HepG2 (cell line): ENCODE measurements at regions not wholly inside any gene's neighbourhood (a gene's known extent, or its start where the extent isn't known, plus 50 kb on each side); places are given as distances from the start of the nearest gene placed in this dataset.

Source experiments
- ATAC-seq: fragments of 200-7000 bp; cut with Tn5 transposase; 3 replicates; pipeline ENCODE4 v1.9.1; 2020; ENCODE audit warnings: mild to moderate bottlenecking, moderate library complexity
- BruUV-seq: library from RNA; stranded (reverse); fragments of 400-500 nt; replicated peaks from 2 replicates; lab custom pipeline; 2021; lab: Mats Ljungman, UMichigan
- CTCF ChIA-PET: fragments of 300-600 bp; formaldehyde crosslinking; extraction: SDS; loops from one replicate; lab custom pipeline; 2021; ENCODE audit warnings: low total read pairs, inconsistent platforms, low intra/inter-chr PET ratio; lab: Yijun Ruan, JAX
- POLR2A ChIA-PET: fragments of 350-600 bp; sonication (Branson Sonifier 250); formaldehyde crosslinking; loops from one replicate; lab custom pipeline; 2020; ENCODE audit warnings: antibody characterized with exemption, inconsistent platforms; lab: Yijun Ruan, JAX
- DNase-seq: peaks from one replicate; pipeline ENCODE4 v3.0.0-alpha.2; 2015; ENCODE audit warnings: low spot score
- FAIRE-seq: peaks from 3 replicates; lab custom pipeline; 2011; peaks lifted over from hg19 to GRCh38; lab: Jason Lieb, UNC
- H2AFZ ChIP-seq: one replicate; pipeline ENCODE4 v1.6.1; 2011; ENCODE audit warnings: low read length, inconsistent platforms
- H3K27ac ChIP-seq: fragments of 300-600 bp; 3 replicates; pipeline ENCODE4 v1.8.0; 2011; ENCODE audit warnings: mixed run types, mild to moderate bottlenecking, mixed read lengths, low read length, inconsistent platforms; ENCODE audit not compliant: insufficient read depth; ENCODE audit errors: extremely low read length
- H3K27me3 ChIP-seq, 2 experiments: fragments of 200-600 bp in 1 of 2; 2 replicates in 1 of 2; 3 replicates in 1 of 2; pipeline versions ENCODE4 v1.6.0 to v1.8.0; 2011; ENCODE audit warnings: low read length in 2 of 2, mild to moderate bottlenecking in 2 of 2, moderate library complexity in 2 of 2, inconsistent platforms in 1 of 2; ENCODE audit not compliant: insufficient read depth in 2 of 2, control insufficient read depth in 1 of 2
- H3K36me3 ChIP-seq, 2 experiments: fragments of 200-600 bp in 1 of 2; replicated peaks in 1 of 2; 2 replicates in 1 of 2; 3 replicates in 1 of 2; pipeline versions ENCODE4 v1.5.1 to v1.8.0; 2011; ENCODE audit warnings: low read length in 2 of 2, inconsistent platforms in 1 of 2; ENCODE audit not compliant: insufficient read depth in 2 of 2, control insufficient read depth in 1 of 2
- H3K4me1 ChIP-seq: 2 replicates; pipeline ENCODE4 v1.5.1; 2012; ENCODE audit warnings: low read length, inconsistent platforms; ENCODE audit not compliant: insufficient read depth
- H3K4me2 ChIP-seq: 2 replicates; pipeline ENCODE4 v1.6.0; 2011; ENCODE audit warnings: low read depth, low read length, inconsistent platforms
- H3K4me3 ChIP-seq, 3 experiments: fragments of 200-600 bp in 1 of 3; sonication (generic), shearing (Covaris generic) in 1 of 3; replicated peaks in 1 of 3; 2 replicates each; pipeline ENCODE4 v1.5.1; 2011 to 2016; ENCODE audit warnings: low read length in 3 of 3, inconsistent platforms in 2 of 3, low read depth in 2 of 3, mild to moderate bottlenecking in 2 of 3, control low read depth in 1 of 3, mixed read lengths in 1 of 3; ENCODE audit not compliant: insufficient read depth in 1 of 3
- H3K79me2 ChIP-seq: one replicate; pipeline ENCODE4 v1.6.1; 2011; ENCODE audit warnings: low read length, inconsistent platforms; ENCODE audit not compliant: insufficient read depth
- H3K9ac ChIP-seq: 2 replicates; pipeline ENCODE4 v1.6.0; 2011; ENCODE audit warnings: mild to moderate bottlenecking, low read depth, low read length, inconsistent platforms; ENCODE audit not compliant: insufficient read depth
- H3K9me3 ChIP-seq: 2 replicates; pipeline ENCODE4 v1.5.1; 2012; ENCODE audit warnings: mild to moderate bottlenecking, low read length
- H4K20me1 ChIP-seq: 2 replicates; pipeline ENCODE4 v1.6.0; 2011; ENCODE audit warnings: inconsistent platforms, mild to moderate bottlenecking, low read length, moderate library complexity; ENCODE audit not compliant: insufficient read depth
- CCAR2 ChIP-seq: fragments of 200-400 bp; formaldehyde crosslinking; optimal IDR thresholded peaks from 2 replicates; pipeline ENCODE3; 2018; ENCODE audit warnings: low read depth, mild to moderate bottlenecking, low read length, moderate library complexity
- MTA1 ChIP-seq: sonication (generic); formaldehyde crosslinking; IDR thresholded peaks from 2 replicates; pipeline ENCODE4 v1.4.0; 2020; ENCODE audit warnings: missing genetic modification reagents, mild to moderate bottlenecking, borderline replicate concordance
- ZC3H13 ChIP-seq: sonication (generic); formaldehyde crosslinking; IDR thresholded peaks from 2 replicates; pipeline ENCODE4 v1.8.1; 2023; ENCODE audit warnings: mild to moderate bottlenecking, missing genetic modification reagents, moderate library complexity
- ZFP36 ChIP-seq: fragments of 150-350 bp; IDR thresholded peaks from 2 replicates; pipeline ENCODE4 v1.6.1; 2018; ENCODE audit warnings: borderline replicate concordance, low read length, low read depth; ENCODE audit not compliant: partially characterized antibody
- ZFYVE20 ChIP-seq: sonication (generic); formaldehyde crosslinking; IDR thresholded peaks from 2 replicates; pipeline ENCODE4 v1.8.0; 2023; ENCODE audit warnings: low read depth, mild to moderate bottlenecking, moderate library complexity, missing genetic modification reagents, borderline replicate concordance
- ZZZ3 ChIP-seq: sonication (generic); formaldehyde crosslinking; IDR thresholded peaks from 2 replicates; pipeline ENCODE4 v1.4.0; 2020; ENCODE audit warnings: missing genetic modification reagents, mild to moderate bottlenecking, borderline replicate concordance
- WGBS: methylation state at CpG from one replicate; pipeline ENCODE4 v1.1.6; 2017; ENCODE audit warnings: low lambda C conversion rate; 5-methylcytosine and 5-hydroxymethylcytosine counted together
- in situ Hi-C: cut with HindIII; loops from 2 replicates; pipeline ENCODE4 v1.10.0; 2017; ENCODE audit warnings: low pct_unique_long_range_greater_than_20kb; ENCODE audit not compliant: extremely low pct_ligation_motif_present
- intact Hi-C: fragments of 100-400 bp; cut with micrococcal nuclease; formaldehyde crosslinking; loops from one replicate; pipeline ENCODE4 v1.10.0; 2022; ENCODE audit not compliant: unreplicated experiment
- TF ChIP-seq, protein P1 (sequence below): sonication (generic); formaldehyde crosslinking; IDR thresholded peaks from 2 replicates; pipeline ENCODE4 v1.4.0; 2020; ENCODE audit warnings: missing genetic modification reagents

DNA sequence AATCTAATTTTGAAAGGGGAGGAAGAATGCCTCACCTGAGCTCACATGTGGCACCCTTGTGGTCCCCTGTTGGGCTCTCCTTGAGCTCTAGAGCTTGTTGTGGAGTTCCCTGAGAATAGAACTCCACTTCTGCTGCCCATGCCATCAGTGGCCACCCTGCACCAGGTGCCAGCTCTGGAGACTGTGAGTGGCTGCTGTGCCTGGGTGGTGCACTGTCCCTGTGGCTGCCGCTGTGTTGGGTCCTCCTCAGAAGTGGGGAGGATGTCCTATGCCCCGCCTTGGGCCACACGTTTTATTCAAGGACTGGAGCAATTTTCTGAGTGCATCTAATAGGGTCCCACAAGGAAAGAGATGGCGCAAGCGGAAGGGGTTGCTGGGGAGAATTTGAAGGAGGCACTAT is 67.9 kb upstream of the MAP3K7 start (continued):
- no peak for TF ChIP-seq CCAR2
- no peak for TF ChIP-seq ZFP36
- no peak for TF ChIP-seq ZZZ3 (CRISPR knock-in tag)
- TF ChIP-seq MTA1 (CRISPR knock-in tag), result no peak
- TF ChIP-seq ZFYVE20 (CRISPR knock-in tag), result no peak
- no peak for TF ChIP-seq ZC3H13

DNA sequence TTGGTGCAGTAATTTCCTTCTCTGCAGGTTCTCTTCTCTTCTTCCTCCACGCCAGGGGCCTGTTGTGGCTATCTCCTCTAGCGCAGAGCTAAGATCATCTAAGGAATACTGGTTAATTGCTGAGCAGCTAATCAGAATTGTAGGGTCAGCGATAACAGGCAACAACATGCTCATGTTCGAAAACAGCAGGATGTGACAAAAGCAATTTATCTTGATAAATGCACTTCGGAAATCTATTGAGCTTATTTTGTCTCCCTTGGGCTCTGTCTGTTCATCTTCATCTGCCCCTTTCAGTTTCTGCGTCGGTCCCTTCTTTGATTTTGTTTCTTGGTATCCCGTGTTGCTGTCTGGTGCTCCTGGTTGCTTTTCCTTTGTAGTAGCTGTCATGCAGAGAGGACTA is 67.3 kb upstream of the MAP3K7 start:
- Histone ChIP-seq H3K4me3 (no peak overlapping the region), H3K4me1 (no peaks in the 10 kb centered on the region), H3K9me3 (no peaks in the 10 kb centered on the region), H3K9ac (no peak overlapping the region), H4K20me1 (no peaks in the 10 kb centered on the region), H3K27me3 (peaks cover 0 to 15% of the 10 kb centered on the region in 2 experiments; a peak in 2 of 5 replicates), H3K4me2 (no peak overlapping the region), H3K36me3 (no peaks in the 10 kb centered on the region), H2AFZ (no peak overlapping the region), H3K79me2 (no peaks in the 10 kb centered on the region), H3K27ac (no peak overlapping the region)
- in situ Hi-C loops (no loop called here), intact Hi-C loops (no loop called here)
- ChIA-PET CTCF (no interaction called here), POLR2A (no interaction called here)
- no peak for DNase-seq
- no peak for FAIRE-seq
- ATAC-seq, result no peak
- under 1% methylated on average over 8 of the region's 8 CpGs for WGBS
- no TSS peak for BruUV-seq
- TF ChIP-seq, protein P1, sequence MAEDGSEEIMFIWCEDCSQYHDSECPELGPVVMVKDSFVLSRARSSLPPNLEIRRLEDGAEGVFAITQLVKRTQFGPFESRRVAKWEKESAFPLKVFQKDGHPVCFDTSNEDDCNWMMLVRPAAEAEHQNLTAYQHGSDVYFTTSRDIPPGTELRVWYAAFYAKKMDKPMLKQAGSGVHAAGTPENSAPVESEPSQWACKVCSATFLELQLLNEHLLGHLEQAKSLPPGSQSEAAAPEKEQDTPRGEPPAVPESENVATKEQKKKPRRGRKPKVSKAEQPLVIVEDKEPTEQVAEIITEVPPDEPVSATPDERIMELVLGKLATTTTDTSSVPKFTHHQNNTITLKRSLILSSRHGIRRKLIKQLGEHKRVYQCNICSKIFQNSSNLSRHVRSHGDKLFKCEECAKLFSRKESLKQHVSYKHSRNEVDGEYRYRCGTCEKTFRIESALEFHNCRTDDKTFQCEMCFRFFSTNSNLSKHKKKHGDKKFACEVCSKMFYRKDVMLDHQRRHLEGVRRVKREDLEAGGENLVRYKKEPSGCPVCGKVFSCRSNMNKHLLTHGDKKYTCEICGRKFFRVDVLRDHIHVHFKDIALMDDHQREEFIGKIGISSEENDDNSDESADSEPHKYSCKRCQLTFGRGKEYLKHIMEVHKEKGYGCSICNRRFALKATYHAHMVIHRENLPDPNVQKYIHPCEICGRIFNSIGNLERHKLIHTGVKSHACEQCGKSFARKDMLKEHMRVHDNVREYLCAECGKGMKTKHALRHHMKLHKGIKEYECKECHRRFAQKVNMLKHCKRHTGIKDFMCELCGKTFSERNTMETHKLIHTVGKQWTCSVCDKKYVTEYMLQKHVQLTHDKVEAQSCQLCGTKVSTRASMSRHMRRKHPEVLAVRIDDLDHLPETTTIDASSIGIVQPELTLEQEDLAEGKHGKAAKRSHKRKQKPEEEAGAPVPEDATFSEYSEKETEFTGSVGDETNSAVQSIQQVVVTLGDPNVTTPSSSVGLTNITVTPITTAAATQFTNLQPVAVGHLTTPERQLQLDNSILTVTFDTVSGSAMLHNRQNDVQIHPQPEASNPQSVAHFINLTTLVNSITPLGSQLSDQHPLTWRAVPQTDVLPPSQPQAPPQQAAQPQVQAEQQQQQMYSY (CRISPR knock-in tag), result no peak
